ENCODE measurements at regions not wholly inside any gene's neighbourhood (a gene's known extent, or its start where the extent isn't known, plus 50 kb on each side); places are given as distances from the start of the nearest gene placed in this dataset.

GRCh38 chr18:64270121-64270520, 121.2 kb upstream of the LINC00305 start:
- ChIA-PET CTCF (ENCODE audit: unreplicated experiment) (no interaction called here), POLR2A (no interaction called here)
- no peak for DNase-seq (ENCODE audit: low spot score)
- intact Hi-C loops (cut with micrococcal nuclease; ENCODE audit: unreplicated experiment) = no loop called here
- Histone ChIP-seq H3K79me2 (ENCODE audit: insufficient read depth, low read depth, low read length) (no peaks in the 10 kb centered on the region), H2AFZ (ENCODE audit: low read length) (no peak overlapping the region), H3K9me2 (ENCODE audit: insufficient read depth, low read length) (no peaks in the 10 kb centered on the region), H3K36me3 (ENCODE audit: insufficient read depth, low read length) (no peaks in the 10 kb centered on the region), H3K4me1 (ENCODE audit: insufficient read depth, low read length, poor library complexity, severe bottlenecking) (no peaks in the 10 kb centered on the region), H3K4me2 (ENCODE audit: low read length) (no peak overlapping the region), H3K4me3 (ENCODE audit: low read depth, low read length, poor library complexity, severe bottlenecking) (no peak overlapping the region), H3K27ac (ENCODE audit: low read depth, low read length, poor library complexity, severe bottlenecking) (no peak overlapping the region), H3K9me3 (ENCODE audit: low read length) (no peaks in the 10 kb centered on the region), H4K20me1 (ENCODE audit: insufficient read depth, low read length) (no peaks in the 10 kb centered on the region)
- TF ChIP-seq EZH2phosphoT487 (IDR thresholded peaks at IDR 0.05; ENCODE audit: borderline replicate concordance, low read depth, low read length) (no peak), CTCF (conservative IDR thresholded peaks at IDR 0.05; ENCODE audit: low read length) (no peak)
- BruUV-seq (replicated peaks) = no TSS peak

GRCh38 chr18:64264171-64264570, 115.3 kb upstream of the LINC00305 start:
- H3K79me2 ChIP-seq (ENCODE audit: insufficient read depth, low read depth, low read length) = no peaks in the 10 kb centered on the region
- H4K20me1 ChIP-seq (ENCODE audit: insufficient read depth, low read length) = no peaks in the 10 kb centered on the region
- CTCF ChIA-PET (ENCODE audit: unreplicated experiment) = no interaction called here
- H3K4me3 ChIP-seq (ENCODE audit: low read depth, low read length, poor library complexity, severe bottlenecking) = no peak overlapping the region
- POLR2A ChIA-PET = no interaction called here
- H3K9me3 ChIP-seq (ENCODE audit: low read length) = no peaks in the 10 kb centered on the region
- TF ChIP-seq EZH2phosphoT487 (IDR thresholded peaks at IDR 0.05; ENCODE audit: borderline replicate concordance, low read depth, low read length) (no peak), CTCF (conservative IDR thresholded peaks at IDR 0.05; ENCODE audit: low read length) (no peak)
- no TSS peak for BruUV-seq (replicated peaks)
- no peak overlapping the region for H2AFZ ChIP-seq (ENCODE audit: low read length)
- H3K27ac ChIP-seq (ENCODE audit: low read depth, low read length, poor library complexity, severe bottlenecking) = no peak overlapping the region
- intact Hi-C loops (cut with micrococcal nuclease; ENCODE audit: unreplicated experiment) = no loop called here
- no peaks in the 10 kb centered on the region for H3K36me3 ChIP-seq (ENCODE audit: insufficient read depth, low read length)
- DNase-seq (ENCODE audit: low spot score) = no peak
- H3K9me2 ChIP-seq (ENCODE audit: insufficient read depth, low read length) = no peaks in the 10 kb centered on the region
- H3K4me1 ChIP-seq (ENCODE audit: insufficient read depth, low read length, poor library complexity, severe bottlenecking) = no peaks in the 10 kb centered on the region
- H3K4me2 ChIP-seq (ENCODE audit: low read length) = no peak overlapping the region

GRCh38 chr18:64260810-64261209, 111.9 kb upstream of the LINC00305 start:
- no peaks in the 10 kb centered on the region for H4K20me1 ChIP-seq (ENCODE audit: insufficient read depth, low read length)
- no peak overlapping the region for H3K27ac ChIP-seq (ENCODE audit: low read depth, low read length, poor library complexity, severe bottlenecking)
- TF ChIP-seq EZH2phosphoT487 (IDR thresholded peaks at IDR 0.05; ENCODE audit: borderline replicate concordance, low read depth, low read length) (no peak), CTCF (conservative IDR thresholded peaks at IDR 0.05; ENCODE audit: low read length) (no peak)
- H3K79me2 ChIP-seq (ENCODE audit: insufficient read depth, low read depth, low read length) = no peaks in the 10 kb centered on the region
- ChIA-PET POLR2A (no interaction called here), CTCF (ENCODE audit: unreplicated experiment) (no interaction called here)
- BruUV-seq (replicated peaks) = no TSS peak
- H3K9me2 ChIP-seq (ENCODE audit: insufficient read depth, low read length) = no peaks in the 10 kb centered on the region
- H3K4me1 ChIP-seq (ENCODE audit: insufficient read depth, low read length, poor library complexity, severe bottlenecking) = no peaks in the 10 kb centered on the region
- H3K4me2 ChIP-seq (ENCODE audit: low read length) = no peak overlapping the region
- H3K4me3 ChIP-seq (ENCODE audit: low read depth, low read length, poor library complexity, severe bottlenecking) = no peak overlapping the region
- intact Hi-C loops (cut with micrococcal nuclease; ENCODE audit: unreplicated experiment) = no loop called here
- H2AFZ ChIP-seq (ENCODE audit: low read length) = no peak overlapping the region
- no peaks in the 10 kb centered on the region for H3K9me3 ChIP-seq (ENCODE audit: low read length)
- H3K36me3 ChIP-seq (ENCODE audit: insufficient read depth, low read length) = no peaks in the 10 kb centered on the region
- DNase-seq (ENCODE audit: low spot score) = no peak
